Breast epithelium (tissue), 3 donors: ENCODE measurements at regions not wholly inside any gene's neighbourhood (a gene's known extent, or its start where the extent isn't known, plus 50 kb on each side); places are given as distances from the start of the nearest gene placed in this dataset.

Experiments
- POLR2A ChIP-seq: fragments of 450-650 bp; IDR thresholded peaks from one replicate; pipeline ENCODE4 v1.6.1; 2016; ENCODE audit warnings: antibody characterized with exemption, mild to moderate bottlenecking, moderate library complexity
- POLR2AphosphoS5 ChIP-seq, 3 donors: sonication (generic); formaldehyde crosslinking; IDR thresholded peaks; one replicate each; pipeline ENCODE4 v1.6.1; 2017; ENCODE audit warnings: antibody characterized with exemption in 3 of 3
- TF ChIP-seq, protein P1 (sequence below), 3 donors: fragments of 450-650 bp; IDR thresholded peaks; one replicate each; pipeline ENCODE4 v1.5.1; 2016 to 2017; ENCODE audit warnings: antibody characterized with exemption in 3 of 3, mild to moderate bottlenecking in 3 of 3, moderate library complexity in 3 of 3

DNA sequence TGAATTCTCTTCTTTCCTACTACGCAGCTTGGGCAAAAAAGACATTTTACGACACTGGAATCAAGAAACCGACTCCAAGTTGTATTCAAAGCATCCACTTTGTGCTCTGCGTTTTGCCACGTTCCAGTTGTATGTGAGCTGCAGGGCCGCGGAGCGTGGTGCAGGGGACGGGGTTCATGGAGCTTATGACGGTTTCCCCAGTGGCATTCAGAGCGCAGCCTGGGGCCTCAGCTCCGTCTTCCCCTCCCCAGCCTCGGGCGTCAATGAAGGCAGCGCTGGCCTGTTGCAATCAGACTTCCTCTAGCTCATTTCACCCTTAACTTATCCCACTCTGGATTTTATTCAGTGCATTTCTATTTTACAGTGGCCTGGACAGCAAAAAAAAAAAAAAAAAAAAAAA is 403.4 kb upstream of the KLF6 start:
- no peak for TF ChIP-seq POLR2A
- TF ChIP-seq, protein P1, sequence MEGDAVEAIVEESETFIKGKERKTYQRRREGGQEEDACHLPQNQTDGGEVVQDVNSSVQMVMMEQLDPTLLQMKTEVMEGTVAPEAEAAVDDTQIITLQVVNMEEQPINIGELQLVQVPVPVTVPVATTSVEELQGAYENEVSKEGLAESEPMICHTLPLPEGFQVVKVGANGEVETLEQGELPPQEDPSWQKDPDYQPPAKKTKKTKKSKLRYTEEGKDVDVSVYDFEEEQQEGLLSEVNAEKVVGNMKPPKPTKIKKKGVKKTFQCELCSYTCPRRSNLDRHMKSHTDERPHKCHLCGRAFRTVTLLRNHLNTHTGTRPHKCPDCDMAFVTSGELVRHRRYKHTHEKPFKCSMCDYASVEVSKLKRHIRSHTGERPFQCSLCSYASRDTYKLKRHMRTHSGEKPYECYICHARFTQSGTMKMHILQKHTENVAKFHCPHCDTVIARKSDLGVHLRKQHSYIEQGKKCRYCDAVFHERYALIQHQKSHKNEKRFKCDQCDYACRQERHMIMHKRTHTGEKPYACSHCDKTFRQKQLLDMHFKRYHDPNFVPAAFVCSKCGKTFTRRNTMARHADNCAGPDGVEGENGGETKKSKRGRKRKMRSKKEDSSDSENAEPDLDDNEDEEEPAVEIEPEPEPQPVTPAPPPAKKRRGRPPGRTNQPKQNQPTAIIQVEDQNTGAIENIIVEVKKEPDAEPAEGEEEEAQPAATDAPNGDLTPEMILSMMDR (IDR thresholded peaks at IDR 0.05), result no peak
- no peak for TF ChIP-seq POLR2AphosphoS5 (IDR thresholded peaks at IDR 0.05)
